ENCODE measurements at regions not wholly inside any gene's neighbourhood (a gene's known extent, or its start where the extent isn't known, plus 50 kb on each side); places are given as distances from the start of the nearest gene placed in this dataset.

DNA sequence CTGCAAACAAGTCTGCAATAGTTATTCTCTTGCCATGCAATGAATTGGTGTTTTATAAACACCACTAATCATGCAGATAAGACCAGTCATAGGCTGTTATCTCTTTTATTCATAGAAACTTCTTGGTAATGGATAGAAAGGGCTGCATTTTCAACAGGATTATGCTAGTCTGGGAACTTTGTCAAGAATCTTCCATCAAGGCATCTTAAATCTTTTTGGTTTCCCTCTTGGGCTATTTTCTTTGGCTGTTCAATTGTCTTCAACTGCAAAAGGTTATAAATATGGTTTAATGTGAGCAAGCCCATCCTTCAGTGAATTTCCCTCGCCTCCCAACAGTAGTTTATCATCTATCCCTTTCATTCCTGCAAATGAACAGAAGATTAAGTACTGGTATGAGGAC is 59.0 kb upstream of the MINAR1 start:
- Histone ChIP-seq H3K27ac (no peak overlapping the region), H3K4me3 (IDR thresholded peaks at IDR 0.05; ENCODE audit: insufficient read depth, low read depth, low read length) (no peak overlapping the region), H2AFZ (ENCODE audit: low read depth) (no peak overlapping the region), H4K20me1 (ENCODE audit: insufficient read depth) (no peaks in the 10 kb centered on the region), H3K4me1 (ENCODE audit: low read depth, poor library complexity, severe bottlenecking) (no peaks in the 10 kb centered on the region), H3K4me2 (no peak overlapping the region), H3K79me2 (ENCODE audit: insufficient read depth, low read depth) (no peaks in the 10 kb centered on the region), H3K9ac (no peak overlapping the region), H3K36me3 (ENCODE audit: insufficient read depth) (no peaks in the 10 kb centered on the region), H3K27me3 (ENCODE audit: insufficient read depth, low read depth) (no peaks in the 10 kb centered on the region)
- TF ChIP-seq, protein P1, sequence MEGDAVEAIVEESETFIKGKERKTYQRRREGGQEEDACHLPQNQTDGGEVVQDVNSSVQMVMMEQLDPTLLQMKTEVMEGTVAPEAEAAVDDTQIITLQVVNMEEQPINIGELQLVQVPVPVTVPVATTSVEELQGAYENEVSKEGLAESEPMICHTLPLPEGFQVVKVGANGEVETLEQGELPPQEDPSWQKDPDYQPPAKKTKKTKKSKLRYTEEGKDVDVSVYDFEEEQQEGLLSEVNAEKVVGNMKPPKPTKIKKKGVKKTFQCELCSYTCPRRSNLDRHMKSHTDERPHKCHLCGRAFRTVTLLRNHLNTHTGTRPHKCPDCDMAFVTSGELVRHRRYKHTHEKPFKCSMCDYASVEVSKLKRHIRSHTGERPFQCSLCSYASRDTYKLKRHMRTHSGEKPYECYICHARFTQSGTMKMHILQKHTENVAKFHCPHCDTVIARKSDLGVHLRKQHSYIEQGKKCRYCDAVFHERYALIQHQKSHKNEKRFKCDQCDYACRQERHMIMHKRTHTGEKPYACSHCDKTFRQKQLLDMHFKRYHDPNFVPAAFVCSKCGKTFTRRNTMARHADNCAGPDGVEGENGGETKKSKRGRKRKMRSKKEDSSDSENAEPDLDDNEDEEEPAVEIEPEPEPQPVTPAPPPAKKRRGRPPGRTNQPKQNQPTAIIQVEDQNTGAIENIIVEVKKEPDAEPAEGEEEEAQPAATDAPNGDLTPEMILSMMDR (conservative IDR thresholded peaks at IDR 0.05; ENCODE audit: low read depth, low read length), result no peak

DNA sequence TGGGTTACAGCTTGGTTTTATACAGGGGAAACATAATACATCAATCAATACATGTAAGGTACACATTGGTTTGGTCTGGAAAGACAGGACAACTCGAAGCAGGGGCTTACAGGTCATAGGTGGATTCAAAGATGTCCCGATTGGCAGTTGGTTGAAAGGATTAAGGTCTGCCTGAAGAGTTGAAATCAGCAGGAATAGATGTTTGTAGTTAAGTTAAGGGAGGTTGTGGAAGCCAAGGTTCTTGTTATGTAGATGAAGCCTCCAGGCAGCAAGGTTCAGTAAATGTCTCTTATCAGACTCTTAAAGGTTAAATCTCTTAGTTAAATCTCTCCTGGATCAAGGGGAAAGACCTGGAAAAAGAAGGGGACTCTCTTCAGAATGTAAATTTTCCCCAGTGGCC is 58.4 kb upstream of the MINAR1 start:
- Histone ChIP-seq H3K79me2 (ENCODE audit: insufficient read depth, low read depth) (no peaks in the 10 kb centered on the region), H2AFZ (ENCODE audit: low read depth) (no peak overlapping the region), H4K20me1 (ENCODE audit: insufficient read depth) (no peaks in the 10 kb centered on the region), H3K9ac (no peak overlapping the region), H3K4me3 (IDR thresholded peaks at IDR 0.05; ENCODE audit: insufficient read depth, low read depth, low read length) (no peak overlapping the region), H3K4me1 (ENCODE audit: low read depth, poor library complexity, severe bottlenecking) (no peaks in the 10 kb centered on the region), H3K27ac (no peak overlapping the region), H3K27me3 (ENCODE audit: insufficient read depth, low read depth) (no peaks in the 10 kb centered on the region), H3K36me3 (ENCODE audit: insufficient read depth) (no peaks in the 10 kb centered on the region), H3K4me2 (no peak overlapping the region)
- TF ChIP-seq, protein P1 (conservative IDR thresholded peaks at IDR 0.05; ENCODE audit: low read depth, low read length), result no peak

DNA sequence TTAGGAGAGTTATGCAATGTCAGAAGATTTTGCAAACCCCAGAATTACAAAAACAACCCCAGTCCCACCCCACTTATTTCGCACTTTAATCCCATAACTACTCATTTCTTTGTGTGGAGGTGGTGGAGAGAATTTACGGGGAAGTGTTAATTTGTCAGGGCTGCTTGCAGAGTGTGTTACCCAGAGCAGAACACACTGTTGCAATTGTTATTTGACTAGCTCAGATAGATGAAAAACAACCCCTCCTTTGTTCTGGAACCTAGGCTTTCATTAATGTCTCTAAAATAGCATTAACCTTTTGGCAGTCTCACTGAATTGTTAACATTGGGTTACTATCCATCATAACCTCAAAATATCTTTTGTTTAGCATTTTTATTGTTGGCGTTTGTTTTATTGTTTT is 55.8 kb upstream of the MINAR1 start:
- Histone ChIP-seq H2AFZ (ENCODE audit: low read depth) (no peak overlapping the region), H4K20me1 (ENCODE audit: insufficient read depth) (no peaks in the 10 kb centered on the region), H3K27me3 (ENCODE audit: insufficient read depth, low read depth) (no peaks in the 10 kb centered on the region), H3K36me3 (ENCODE audit: insufficient read depth) (no peaks in the 10 kb centered on the region), H3K4me2 (no peak overlapping the region), H3K4me3 (IDR thresholded peaks at IDR 0.05; ENCODE audit: insufficient read depth, low read depth, low read length) (no peak overlapping the region), H3K4me1 (ENCODE audit: low read depth, poor library complexity, severe bottlenecking) (no peaks in the 10 kb centered on the region), H3K79me2 (ENCODE audit: insufficient read depth, low read depth) (no peaks in the 10 kb centered on the region), H3K9ac (no peak overlapping the region), H3K27ac (no peak overlapping the region)
- TF ChIP-seq, protein P1 (conservative IDR thresholded peaks at IDR 0.05; ENCODE audit: low read depth, low read length), result no peak

DNA sequence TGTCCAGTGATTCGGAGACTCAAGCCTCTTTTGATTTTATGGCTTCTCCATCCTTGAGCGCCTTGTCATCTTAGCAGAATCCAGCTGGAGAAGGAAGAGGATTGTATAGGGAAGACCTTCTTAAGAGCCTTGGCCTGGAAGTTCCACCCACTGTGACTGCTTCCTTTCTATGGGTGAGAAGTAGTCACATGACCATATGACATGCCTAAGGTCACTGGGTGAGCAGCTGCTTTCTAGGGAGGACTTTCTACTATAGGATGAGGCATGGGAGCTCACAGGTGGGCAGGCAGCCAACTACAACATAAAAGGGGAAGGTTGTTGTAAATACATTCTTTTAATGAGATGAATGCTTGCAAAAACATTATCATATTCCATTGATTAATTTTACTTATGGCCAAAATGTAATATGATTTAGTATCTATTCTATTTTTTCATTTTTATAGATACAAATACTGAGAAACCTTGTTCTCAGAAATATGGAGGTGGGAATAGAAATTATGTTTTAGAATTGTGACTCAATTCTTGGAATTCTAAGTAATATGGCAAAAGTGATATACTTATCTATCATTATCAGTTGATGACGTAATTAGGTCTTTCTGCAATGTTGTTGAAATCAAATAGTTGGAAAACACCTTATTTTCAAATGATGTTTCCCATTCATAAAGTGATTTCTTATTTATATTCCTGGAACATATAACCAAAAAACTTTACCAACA is 53.6 kb upstream of the MINAR1 start:
- H3K4me3 ChIP-seq (IDR thresholded peaks at IDR 0.05; ENCODE audit: insufficient read depth, low read depth, low read length), result no peak overlapping the region
- no peak overlapping the region for H3K9ac ChIP-seq
- TF ChIP-seq, protein P1 (conservative IDR thresholded peaks at IDR 0.05; ENCODE audit: low read depth, low read length), result no peak

More for the DNA sequence above, 53.6 kb upstream of the MINAR1 start:
- H3K4me1 ChIP-seq (ENCODE audit: low read depth, poor library complexity, severe bottlenecking), result no peaks in the 10 kb centered on the region
- H3K36me3 ChIP-seq (ENCODE audit: insufficient read depth), result no peaks in the 10 kb centered on the region
- H3K4me2 ChIP-seq, result no peak overlapping the region
- H3K79me2 ChIP-seq (ENCODE audit: insufficient read depth, low read depth), result no peaks in the 10 kb centered on the region
- H3K27me3 ChIP-seq (ENCODE audit: insufficient read depth, low read depth), result no peaks in the 10 kb centered on the region
- H3K27ac ChIP-seq, result no peak overlapping the region
- no peaks in the 10 kb centered on the region for H4K20me1 ChIP-seq (ENCODE audit: insufficient read depth)
- no peak overlapping the region for H2AFZ ChIP-seq (ENCODE audit: low read depth)
